ENCODE measurements at regions not wholly inside any gene's neighbourhood (a gene's known extent, or its start where the extent isn't known, plus 50 kb on each side); places are given as distances from the start of the nearest gene placed in this dataset.
"Not testable (repeated sequence)": the region's sequence is repeated elsewhere in the genome, so short reads cannot be mapped to it uniquely, and the experiment has no call there.

GRCh38 chr3:145313751-145314150 is 847.2 kb downstream of the PLOD2 start:
- Histone ChIP-seq H3K27ac (no peak overlapping the region), H3K4me1 (no peaks in the 10 kb centered on the region), H3K36me3 (no peaks in the 10 kb centered on the region), H3K4me3 (no peak overlapping the region), H3K9me3 (no peaks in the 10 kb centered on the region), H3K27me3 (no peaks in the 10 kb centered on the region)
- DNase-seq (ENCODE audit: low spot score in 2 of 2): no peak
- WGBS, 2 donors: 76 to 87% methylated on average over 2 of the region's 2 CpGs
- no peak for TF ChIP-seq EP300 (IDR thresholded peaks at IDR 0.05)
- TF ChIP-seq CTCF (IDR thresholded peaks at IDR 0.05): no peak
- no peak for TF ChIP-seq POLR2A (IDR thresholded peaks at IDR 0.05)

- 43 to 49% methylated on average over 4 of the region's 4 CpGs for WGBS, 2 donors
- not testable (repeated sequence) for H3K27ac ChIP-seq
Observed at GRCh38 chr3:145316253-145316652, 844.7 kb downstream of the PLOD2 start.

GRCh38 chr3:145326666-145327065 is 834.3 kb downstream of the PLOD2 start:
- DNase-seq (ENCODE audit: low spot score in 2 of 2): no peak
- no peak for TF ChIP-seq EP300 (IDR thresholded peaks at IDR 0.05)
- TF ChIP-seq POLR2A (IDR thresholded peaks at IDR 0.05): no peak
- TF ChIP-seq CTCF (IDR thresholded peaks at IDR 0.05): no peak
- H3K27ac ChIP-seq: no peak overlapping the region
- 19 to 20% methylated on average over 1 of the region's 1 CpG for WGBS, 2 donors
- no peaks in the 10 kb centered on the region for H3K4me1 ChIP-seq
- no peak overlapping the region for H3K4me3 ChIP-seq
- no peaks in the 10 kb centered on the region for H3K36me3 ChIP-seq
- no peaks in the 10 kb centered on the region for H3K27me3 ChIP-seq
- no peaks in the 10 kb centered on the region for H3K9me3 ChIP-seq

More at GRCh38 chr3:145316253-145316652, 844.7 kb downstream of the PLOD2 start:
- not testable (repeated sequence) for DNase-seq (ENCODE audit: low spot score in 2 of 2); H3K4me1 ChIP-seq; H3K27me3 ChIP-seq; H3K36me3 ChIP-seq; H3K9me3 ChIP-seq; H3K4me3 ChIP-seq

- H3K4me3 ChIP-seq; H3K4me1 ChIP-seq; H3K36me3 ChIP-seq; H3K27me3 ChIP-seq; DNase-seq (ENCODE audit: low spot score in 2 of 2); H3K27ac ChIP-seq; H3K9me3 ChIP-seq: not testable (repeated sequence)
- 88 to 91% methylated on average over 20 to 26 of the region's 31 CpGs for WGBS, 2 donors
Observed at GRCh38 chr3:145333427-145333826, 827.6 kb downstream of the PLOD2 start.

GRCh38 chr3:145333931-145334330 is 827.1 kb downstream of the PLOD2 start:
- WGBS, 2 donors: 86 to 87% methylated on average over 13 of the region's 13 CpGs
- Histone ChIP-seq H3K27me3 (no peaks in the 10 kb centered on the region), H3K36me3 (no peaks in the 10 kb centered on the region), H3K4me3 (no peak overlapping the region), H3K4me1 (no peaks in the 10 kb centered on the region), H3K27ac (no peak overlapping the region), H3K9me3 (no peaks in the 10 kb centered on the region)
- no peak for DNase-seq (ENCODE audit: low spot score in 2 of 2)
- TF ChIP-seq CTCF (IDR thresholded peaks at IDR 0.05) (no peak), EP300 (IDR thresholded peaks at IDR 0.05) (no peak), POLR2A (IDR thresholded peaks at IDR 0.05) (no peak)

- 83 to 88% methylated on average over 4 of the region's 4 CpGs for WGBS, 2 donors
- Histone ChIP-seq H3K9me3 (peaks cover 0 to 36% (median 0%) of the 10 kb centered on the region in 4 donors), H3K27ac (no peak overlapping the region), H3K27me3 (no peaks in the 10 kb centered on the region), H3K4me1 (no peaks in the 10 kb centered on the region), H3K4me3 (no peak overlapping the region), H3K36me3 (no peaks in the 10 kb centered on the region)
- no peak for TF ChIP-seq POLR2A (IDR thresholded peaks at IDR 0.05)
- no peak for TF ChIP-seq CTCF (IDR thresholded peaks at IDR 0.05)
- TF ChIP-seq EP300 (IDR thresholded peaks at IDR 0.05): no peak
- no peak for DNase-seq (ENCODE audit: low spot score in 2 of 2)
Observed at GRCh38 chr3:145355206-145355605, 805.8 kb downstream of the PLOD2 start.

Data from tibial nerve (tissue), 4 donors.